IPS-20b (cell line): ENCODE measurements at regions not wholly inside any gene's neighbourhood (a gene's known extent, or its start where the extent isn't known, plus 50 kb on each side); places are given as distances from the start of the nearest gene placed in this dataset.

Experiments used
- H3K27ac ChIP-seq: one replicate; pipeline ENCODE4 v1.5.1; 2013; ENCODE audit warnings: low read length
- H3K27me3 ChIP-seq: 2 replicates; pipeline ENCODE4 v1.6.1; 2013; ENCODE audit warnings: mild to moderate bottlenecking, low read length, inconsistent platforms; ENCODE audit not compliant: insufficient read depth
- H3K36me3 ChIP-seq: 2 replicates; pipeline ENCODE4 v1.6.1; 2013; ENCODE audit warnings: low read depth, mild to moderate bottlenecking, inconsistent platforms, low read length, moderate library complexity; ENCODE audit not compliant: insufficient read depth
- H3K4me1 ChIP-seq: 2 replicates; pipeline ENCODE4 v1.6.1; 2013; ENCODE audit warnings: mild to moderate bottlenecking, control low read depth, inconsistent platforms, low read length, moderate library complexity; ENCODE audit not compliant: insufficient read depth
- H3K4me3 ChIP-seq: 2 replicates; pipeline ENCODE4 v1.5.1; 2013; ENCODE audit warnings: mild to moderate bottlenecking, low read length, inconsistent platforms
- H3K9ac ChIP-seq: 2 replicates; pipeline ENCODE4 v1.6.1; 2013; ENCODE audit warnings: low read depth, mild to moderate bottlenecking, inconsistent platforms, low read length, moderate library complexity
- H3K9me3 ChIP-seq: 2 replicates; pipeline ENCODE4 v1.6.1; 2013; ENCODE audit warnings: mild to moderate bottlenecking, low read depth, low read length, inconsistent platforms; ENCODE audit not compliant: insufficient read depth

GRCh38 chr13:83592095-83592494 is 290.2 kb downstream of the SLITRK1 start:
- Histone ChIP-seq H3K4me1 (no peaks in the 10 kb centered on the region), H3K4me3 (no peak overlapping the region), H3K9me3 (no peaks in the 10 kb centered on the region), H3K27ac (no peak overlapping the region), H3K27me3 (no peaks in the 10 kb centered on the region), H3K36me3 (no peaks in the 10 kb centered on the region), H3K9ac (no peak overlapping the region)

GRCh38 chr13:83589814-83590213 is 292.5 kb downstream of the SLITRK1 start:
- Histone ChIP-seq H3K27me3 (no peaks in the 10 kb centered on the region), H3K4me1 (no peaks in the 10 kb centered on the region), H3K9me3 (no peaks in the 10 kb centered on the region), H3K36me3 (no peaks in the 10 kb centered on the region), H3K27ac (no peak overlapping the region), H3K9ac (no peak overlapping the region), H3K4me3 (no peak overlapping the region)

GRCh38 chr13:83577183-83577582 is 305.1 kb downstream of the SLITRK1 start:
- no peaks in the 10 kb centered on the region for H3K27me3 ChIP-seq
- H3K27ac ChIP-seq = no peak overlapping the region
- no peak overlapping the region for H3K4me3 ChIP-seq
- no peak overlapping the region for H3K9ac ChIP-seq
- no peaks in the 10 kb centered on the region for H3K9me3 ChIP-seq
- no peaks in the 10 kb centered on the region for H3K4me1 ChIP-seq
- no peaks in the 10 kb centered on the region for H3K36me3 ChIP-seq

- H3K4me3 ChIP-seq = no peak overlapping the region
- H3K27ac ChIP-seq = no peak overlapping the region
- no peak overlapping the region for H3K9ac ChIP-seq
- no peaks in the 10 kb centered on the region for H3K36me3 ChIP-seq
- no peaks in the 10 kb centered on the region for H3K27me3 ChIP-seq
- no peaks in the 10 kb centered on the region for H3K9me3 ChIP-seq
- no peaks in the 10 kb centered on the region for H3K4me1 ChIP-seq
Observed at GRCh38 chr13:83568019-83568418, 314.3 kb downstream of the SLITRK1 start.

GRCh38 chr13:83563499-83563898 is 318.8 kb downstream of the SLITRK1 start:
- Histone ChIP-seq H3K27ac (no peak overlapping the region), H3K4me1 (no peaks in the 10 kb centered on the region), H3K9ac (no peak overlapping the region), H3K36me3 (no peaks in the 10 kb centered on the region), H3K4me3 (no peak overlapping the region), H3K9me3 (no peaks in the 10 kb centered on the region), H3K27me3 (no peaks in the 10 kb centered on the region)

GRCh38 chr13:83557845-83558244 is 324.4 kb downstream of the SLITRK1 start:
- Histone ChIP-seq H3K27me3 (no peaks in the 10 kb centered on the region), H3K27ac (no peak overlapping the region), H3K4me3 (no peak overlapping the region)

GRCh38 chr13:83549671-83550070 is 332.6 kb downstream of the SLITRK1 start:
- H3K4me1 ChIP-seq = peaks cover 5% of the 10 kb centered on the region; the same call in 1 of the 2 replicates
- H3K36me3 ChIP-seq = no peaks in the 10 kb centered on the region
- H3K4me3 ChIP-seq = no peak overlapping the region
- H3K9me3 ChIP-seq = no peaks in the 10 kb centered on the region
- no peak overlapping the region for H3K27ac ChIP-seq
- no peaks in the 10 kb centered on the region for H3K27me3 ChIP-seq
- H3K9ac ChIP-seq = no peak overlapping the region

More at GRCh38 chr13:83557845-83558244, 324.4 kb downstream of the SLITRK1 start:
- H3K36me3 ChIP-seq = no peaks in the 10 kb centered on the region
- H3K4me1 ChIP-seq = no peaks in the 10 kb centered on the region
- H3K9ac ChIP-seq = no peak overlapping the region
- no peaks in the 10 kb centered on the region for H3K9me3 ChIP-seq

GRCh38 chr13:83547043-83547442 is 335.2 kb downstream of the SLITRK1 start:
- no peak overlapping the region for H3K9ac ChIP-seq
- no peak overlapping the region for H3K4me3 ChIP-seq
- peaks cover 5% of the 10 kb centered on the region; the same call in 1 of the 2 replicates for H3K4me1 ChIP-seq
- no peak overlapping the region for H3K27ac ChIP-seq
- no peaks in the 10 kb centered on the region for H3K27me3 ChIP-seq
- H3K9me3 ChIP-seq = no peaks in the 10 kb centered on the region
- H3K36me3 ChIP-seq = no peaks in the 10 kb centered on the region

GRCh38 chr13:83546476-83546875 is 335.8 kb downstream of the SLITRK1 start:
- H3K9ac ChIP-seq = no peak overlapping the region
- H3K4me3 ChIP-seq = no peak overlapping the region
- H3K9me3 ChIP-seq = no peaks in the 10 kb centered on the region
- H3K4me1 ChIP-seq = peaks cover 5% of the 10 kb centered on the region; the same call in 1 of the 2 replicates
- no peak overlapping the region for H3K27ac ChIP-seq
- no peaks in the 10 kb centered on the region for H3K27me3 ChIP-seq
- H3K36me3 ChIP-seq = no peaks in the 10 kb centered on the region

GRCh38 chr13:83538636-83539035 is 343.6 kb downstream of the SLITRK1 start:
- Histone ChIP-seq H3K27me3 (no peaks in the 10 kb centered on the region), H3K9ac (no peak overlapping the region), H3K4me1 (no peaks in the 10 kb centered on the region), H3K27ac (no peak overlapping the region), H3K4me3 (no peak overlapping the region), H3K36me3 (no peaks in the 10 kb centered on the region), H3K9me3 (peaks cover 10% of the 10 kb centered on the region)

GRCh38 chr13:83536941-83537340 is 345.3 kb downstream of the SLITRK1 start:
- no peak overlapping the region for H3K27ac ChIP-seq
- H3K4me1 ChIP-seq = no peaks in the 10 kb centered on the region
- no peaks in the 10 kb centered on the region for H3K36me3 ChIP-seq
- peaks cover 10% of the 10 kb centered on the region for H3K9me3 ChIP-seq
- no peak overlapping the region for H3K9ac ChIP-seq
- no peaks in the 10 kb centered on the region for H3K27me3 ChIP-seq
- no peak overlapping the region for H3K4me3 ChIP-seq

- peaks cover 10% of the 10 kb centered on the region for H3K9me3 ChIP-seq
- no peaks in the 10 kb centered on the region for H3K36me3 ChIP-seq
- no peak overlapping the region for H3K9ac ChIP-seq
- H3K27ac ChIP-seq = no peak overlapping the region
- no peak overlapping the region for H3K4me3 ChIP-seq
- H3K4me1 ChIP-seq = no peaks in the 10 kb centered on the region
- no peaks in the 10 kb centered on the region for H3K27me3 ChIP-seq
Observed at GRCh38 chr13:83536153-83536552, 346.1 kb downstream of the SLITRK1 start.

GRCh38 chr13:83532809-83533208 is 349.5 kb downstream of the SLITRK1 start:
- Histone ChIP-seq H3K4me3 (no peak overlapping the region), H3K36me3 (no peaks in the 10 kb centered on the region), H3K27me3 (no peaks in the 10 kb centered on the region), H3K9me3 (no peaks in the 10 kb centered on the region), H3K4me1 (no peaks in the 10 kb centered on the region), H3K9ac (no peak overlapping the region), H3K27ac (no peak overlapping the region)
